Adrenal gland (tissue), 9 donors: ENCODE measurements at regions not wholly inside any gene's neighbourhood (a gene's known extent, or its start where the extent isn't known, plus 50 kb on each side); places are given as distances from the start of the nearest gene placed in this dataset.

ENCODE experiments used
- DNase-seq, 7 donors: peaks; one replicate each; pipeline ENCODE4 v3.0.0-alpha.2; 2019 to 2020
- H3K27ac ChIP-seq, 5 donors: fragments of 200-600 bp; sonication (generic) in 4 of 5; 1 replicate in 3 of 5; 2 replicates in 2 of 5; pipeline versions ENCODE4 v1.5.1 to v1.8.0; 2016 to 2020; ENCODE audit warnings: mild to moderate bottlenecking in 1 of 5
- H3K27me3 ChIP-seq: fragments of 200-600 bp; 2 replicates; pipeline ENCODE4 v1.8.0; 2021
- H3K36me3 ChIP-seq, 2 donors: fragments of 200-600 bp; replicated peaks in 1 of 2; 1 replicate in 1 of 2; 2 replicates in 1 of 2; pipeline versions ENCODE4 v1.5.1 to v1.8.0; 2018 to 2022
- H3K4me1 ChIP-seq, 2 donors: fragments of 200-600 bp; replicated peaks in 1 of 2; 1 replicate in 1 of 2; 2 replicates in 1 of 2; pipeline versions ENCODE4 v1.5.1 to v1.8.0; 2018 to 2021
- H3K4me3 ChIP-seq, 4 donors: fragments of 200-600 bp; sonication (generic) in 3 of 4; one replicate each; pipeline ENCODE4 v1.5.1; 2016 to 2018
- H3K9me3 ChIP-seq, 3 donors: fragments of 200-600 bp; sonication (generic) in 1 of 3; replicated peaks in 1 of 3; 1 replicate in 2 of 3; 2 replicates in 1 of 3; pipeline versions ENCODE4 v1.5.1 to v1.8.0; 2016 to 2021
- CTCF ChIP-seq, 6 experiments: fragments of 450-650 bp in 4 of 6; fragments of 200-600 bp in 2 of 6; sonication (generic) in 1 of 6; IDR thresholded peaks; 1 replicate in 5 of 6; 2 replicates in 1 of 6; pipeline versions ENCODE4 v1.5.1 to v1.8.0; 2016 to 2021; ENCODE audit warnings: antibody characterized with exemption in 6 of 6, mild to moderate bottlenecking in 2 of 6, moderate library complexity in 1 of 6
- POLR2A ChIP-seq, 2 donors: fragments of 450-650 bp; IDR thresholded peaks; one replicate each; pipeline ENCODE4 v1.6.1; 2017; ENCODE audit warnings: antibody characterized with exemption in 2 of 2, mild to moderate bottlenecking in 2 of 2, moderate library complexity in 1 of 2
- WGBS, 4 donors: extraction: QIAGEN DNeasy Blood & Tissue Kit in 2 of 4; methylation state at CpG; one replicate each; pipeline versions ENCODE4 v1.1.5 to v1.1.7; 2013 to 2017; 5-methylcytosine and 5-hydroxymethylcytosine counted together
- intact Hi-C, 2 donors: fragments of 100-400 bp; cut with DNase I; formaldehyde crosslinking; loops; one replicate each; pipeline versions ENCODE4 v1.14.1 to v1.15.0; 2022 to 2023
- donor health status: healthy with polysubstance abuse.
- donor health status: Bipolar disorder and iron deficiency.
- donor health status: DM: yes; HTN: yes; CAD: no.
- donor health status: DM: no; HTN: no; CAD: no.
- donor health status: DM: no; HTN: no; CAD: no.

GRCh38 chrX:147737690-147738089, 174.0 kb upstream of the FMR1 start:
- WGBS, 4 donors: 72 to 81% (median 79%) methylated on average over 3 of the region's 3 CpGs
- Histone ChIP-seq H3K4me3 (no peak overlapping the region), H3K27ac (no peak overlapping the region), H3K4me1 (no peaks in the 10 kb centered on the region), H3K27me3 (no peaks in the 10 kb centered on the region), H3K9me3 (no peaks in the 10 kb centered on the region), H3K36me3 (no peaks in the 10 kb centered on the region)
- TF ChIP-seq CTCF (IDR thresholded peaks at IDR 0.05) (no peak), POLR2A (IDR thresholded peaks at IDR 0.05) (no peak)
- no peak for DNase-seq
- intact Hi-C loops: no loop called here

- 62 to 86% (median 69%) methylated on average over 3 of the region's 3 CpGs for WGBS, 4 donors
- H3K27ac ChIP-seq: no peak overlapping the region
- intact Hi-C loops: no loop called here
- no peaks in the 10 kb centered on the region for H3K36me3 ChIP-seq
- no peak for DNase-seq
- TF ChIP-seq POLR2A (IDR thresholded peaks at IDR 0.05) (no peak), CTCF (IDR thresholded peaks at IDR 0.05) (no peak)
- H3K9me3 ChIP-seq: no peaks in the 10 kb centered on the region
- no peaks in the 10 kb centered on the region for H3K27me3 ChIP-seq
- H3K4me3 ChIP-seq: no peak overlapping the region
- H3K4me1 ChIP-seq: no peaks in the 10 kb centered on the region
These were observed 173.5 kb upstream of the FMR1 start for GRCh38 chrX:147738265-147738664.

DNA sequence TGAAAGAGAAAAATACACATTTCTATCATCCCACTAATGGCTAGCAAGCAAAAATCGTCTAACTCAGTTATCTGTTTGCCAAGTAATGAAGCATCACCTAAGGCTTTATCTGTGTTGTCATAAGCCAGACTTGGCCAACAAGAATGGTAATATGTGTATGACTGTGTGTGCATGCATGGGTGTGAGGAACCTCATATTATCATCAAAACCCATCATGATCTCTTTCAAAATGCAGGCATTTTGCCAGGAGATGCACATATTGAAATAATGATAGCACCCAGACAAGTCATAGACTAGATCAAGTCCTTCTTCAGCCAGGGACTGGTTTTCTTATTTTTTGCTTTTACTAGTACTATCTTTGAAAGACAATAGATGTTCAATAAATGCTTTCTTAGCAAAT, 172.5 kb upstream of the FMR1 start:
- Histone ChIP-seq H3K4me3 (no peak overlapping the region), H3K9me3 (no peaks in the 10 kb centered on the region), H3K4me1 (no peaks in the 10 kb centered on the region), H3K27ac (no peak overlapping the region), H3K36me3 (no peaks in the 10 kb centered on the region), H3K27me3 (no peaks in the 10 kb centered on the region)
- WGBS, 4 donors: 29 to 46% (median 40%) methylated on average over 1 of the region's 1 CpG
- no peak for DNase-seq
- intact Hi-C loops: no loop called here
- no peak for TF ChIP-seq CTCF (IDR thresholded peaks at IDR 0.05)
- no peak for TF ChIP-seq POLR2A (IDR thresholded peaks at IDR 0.05)

GRCh38 chrX:147741776-147742175, 169.9 kb upstream of the FMR1 start:
- Histone ChIP-seq H3K9me3 (no peaks in the 10 kb centered on the region), H3K27me3 (no peaks in the 10 kb centered on the region), H3K4me3 (no peak overlapping the region), H3K27ac (no peak overlapping the region), H3K36me3 (no peaks in the 10 kb centered on the region), H3K4me1 (no peaks in the 10 kb centered on the region)
- WGBS, 4 donors: 47 to 63% (median 61%) methylated on average over 2 of the region's 2 CpGs
- peak; percentile 10 to 58 (median 35) for DNase-seq
- no peak for TF ChIP-seq POLR2A (IDR thresholded peaks at IDR 0.05)
- intact Hi-C loops: no loop called here

DNA sequence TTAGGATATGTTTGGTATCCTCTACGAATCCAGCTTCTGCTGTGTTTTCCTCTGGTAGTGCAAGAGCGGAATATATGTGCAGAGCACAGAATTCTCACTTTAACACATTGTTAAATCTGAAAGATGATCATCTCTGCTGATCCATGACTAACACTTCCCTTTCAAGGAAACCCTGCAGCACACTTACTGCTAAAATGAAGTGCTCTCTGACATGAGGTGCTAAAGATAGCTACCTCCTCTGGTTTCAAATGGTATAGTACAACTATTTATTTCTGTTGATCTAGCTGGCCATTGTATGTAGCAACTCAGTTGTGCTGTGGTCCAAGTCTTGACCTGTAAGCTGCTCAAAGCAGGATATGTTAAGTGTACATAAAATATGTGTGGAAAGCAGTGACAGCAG, 162.4 kb upstream of the FMR1 start:
- Histone ChIP-seq H3K36me3 (no peaks in the 10 kb centered on the region), H3K4me1 (no peaks in the 10 kb centered on the region), H3K27me3 (no peaks in the 10 kb centered on the region), H3K4me3 (no peak overlapping the region), H3K9me3 (no peaks in the 10 kb centered on the region), H3K27ac (no peak overlapping the region)
- no peak for DNase-seq
- intact Hi-C loops: no loop called here
- 61 to 84% (median 79%) methylated on average over 2 of the region's 2 CpGs for WGBS, 4 donors
- TF ChIP-seq POLR2A (IDR thresholded peaks at IDR 0.05) (no peak), CTCF (IDR thresholded peaks at IDR 0.05) (no peak)
